ENCODE measurements at regions not wholly inside any gene's neighbourhood (a gene's known extent, or its start where the extent isn't known, plus 50 kb on each side); places are given as distances from the start of the nearest gene placed in this dataset.
"Not testable (repeated sequence)": the region's sequence is repeated elsewhere in the genome, so short reads cannot be mapped to it uniquely, and the experiment has no call there.

- no peak overlapping the region for H3K27ac ChIP-seq (ENCODE audit: low read depth, low read length)
- no peak for TF ChIP-seq CTCF (conservative IDR thresholded peaks at IDR 0.05)
- no peaks in the 10 kb centered on the region for H3K36me3 ChIP-seq (ENCODE audit: control insufficient read depth, insufficient read depth, low read length)
- H3K36me3 Mint-ChIP-seq (ENCODE audit: low read depth) = no peaks in the 10 kb centered on the region
- 80 to 82% methylated on average over 3 to 4 of the region's 4 CpGs for WGBS, 2 experiments (ENCODE audit: insufficient coverage in 1 of 2, insufficient read length in 1 of 2)
- no peaks in the 10 kb centered on the region for H3K27me3 ChIP-seq (ENCODE audit: control insufficient read depth, insufficient read depth, low read length, poor library complexity, severe bottlenecking)
- no peak for DNase-seq
- H3K9ac ChIP-seq (ENCODE audit: extremely low read depth, low read length, poor library complexity, severe bottlenecking) = no peak overlapping the region
- peaks cover 2% of the 10 kb centered on the region for H3K4me1 Mint-ChIP-seq
- H3K9me3 ChIP-seq (ENCODE audit: control insufficient read depth, low read length) = no peaks in the 10 kb centered on the region
- H3K4me3 Mint-ChIP-seq = no peak overlapping the region
- no peaks in the 10 kb centered on the region for H3K9me3 Mint-ChIP-seq
- H3K27me3 Mint-ChIP-seq (ENCODE audit: insufficient read depth) = no peaks in the 10 kb centered on the region
- H3K4me3 ChIP-seq (ENCODE audit: low read length) = no peak overlapping the region
- no peaks in the 10 kb centered on the region for H3K4me1 ChIP-seq (ENCODE audit: control insufficient read depth, insufficient read depth, low read length)
- H3K27ac Mint-ChIP-seq = no peak overlapping the region
Observed at GRCh38 chr14:97143456-97143855, 346.3 kb downstream of the VRK1 start.

- not testable (repeated sequence) for H3K4me3 ChIP-seq (ENCODE audit: low read length); H3K4me3 Mint-ChIP-seq; H3K9ac ChIP-seq (ENCODE audit: extremely low read depth, low read length, poor library complexity, severe bottlenecking); H3K27ac ChIP-seq (ENCODE audit: low read depth, low read length); H3K36me3 Mint-ChIP-seq (ENCODE audit: low read depth); DNase-seq; H3K9me3 ChIP-seq (ENCODE audit: control insufficient read depth, low read length); H3K27ac Mint-ChIP-seq; H3K36me3 ChIP-seq (ENCODE audit: control insufficient read depth, insufficient read depth, low read length); H3K9me3 Mint-ChIP-seq; H3K27me3 ChIP-seq (ENCODE audit: control insufficient read depth, insufficient read depth, low read length, poor library complexity, severe bottlenecking); H3K27me3 Mint-ChIP-seq (ENCODE audit: insufficient read depth); H3K4me1 ChIP-seq (ENCODE audit: control insufficient read depth, insufficient read depth, low read length)
- H3K4me1 Mint-ChIP-seq = peaks cover 11% of the 10 kb centered on the region
Observed at GRCh38 chr14:97148021-97148420, 350.8 kb downstream of the VRK1 start.

DNA sequence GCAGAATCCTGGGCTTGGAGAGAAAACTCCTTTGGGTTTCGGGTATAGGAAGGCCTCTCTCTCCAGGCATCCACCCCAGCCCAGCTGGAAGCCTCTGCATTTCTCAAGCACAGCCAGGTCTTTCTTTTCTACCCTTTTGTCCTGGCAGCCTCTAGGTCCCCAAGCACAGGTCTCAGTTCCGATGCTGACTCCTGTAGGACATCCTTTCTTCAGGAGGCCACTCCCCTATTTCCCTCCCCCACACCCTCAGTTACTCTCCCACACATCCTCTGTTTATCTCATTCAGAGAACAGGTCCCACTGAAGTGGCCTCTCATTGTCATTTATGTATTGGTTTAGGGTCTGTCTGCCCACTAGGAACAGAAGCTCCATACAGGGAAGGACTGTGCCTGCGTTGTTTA lies 352.6 kb downstream of the VRK1 start:
- H3K27me3 Mint-ChIP-seq (ENCODE audit: insufficient read depth) = peaks cover 5% of the 10 kb centered on the region
- Histone ChIP-seq H3K27ac (ENCODE audit: low read depth, low read length) (no peak overlapping the region), H3K4me1 (ENCODE audit: control insufficient read depth, insufficient read depth, low read length) (no peaks in the 10 kb centered on the region), H3K9me3 (ENCODE audit: control insufficient read depth, low read length) (no peaks in the 10 kb centered on the region), H3K27me3 (ENCODE audit: control insufficient read depth, insufficient read depth, low read length, poor library complexity, severe bottlenecking) (peaks cover 2% of the 10 kb centered on the region), H3K9ac (ENCODE audit: extremely low read depth, low read length, poor library complexity, severe bottlenecking) (no peak overlapping the region), H3K4me3 (ENCODE audit: low read length) (no peak overlapping the region), H3K36me3 (ENCODE audit: control insufficient read depth, insufficient read depth, low read length) (no peaks in the 10 kb centered on the region)
- no peak for TF ChIP-seq CTCF (conservative IDR thresholded peaks at IDR 0.05)
- no peaks in the 10 kb centered on the region for H3K9me3 Mint-ChIP-seq
- no peaks in the 10 kb centered on the region for H3K36me3 Mint-ChIP-seq (ENCODE audit: low read depth)
- H3K4me3 Mint-ChIP-seq = no peak overlapping the region
- no peak for DNase-seq
- H3K27ac Mint-ChIP-seq = no peak overlapping the region
- H3K4me1 Mint-ChIP-seq = peaks cover 11% of the 10 kb centered on the region
- WGBS, 2 experiments (ENCODE audit: insufficient coverage in 1 of 2, insufficient read length in 1 of 2) = 67 to 74% methylated on average over 1 to 3 of the region's 3 CpGs

GRCh38 chr14:97153527-97153926 lies 356.3 kb downstream of the VRK1 start:
- H3K27ac Mint-ChIP-seq = no peak overlapping the region

More at GRCh38 chr14:97153527-97153926, 356.3 kb downstream of the VRK1 start:
- Histone ChIP-seq H3K36me3 (ENCODE audit: control insufficient read depth, insufficient read depth, low read length) (no peaks in the 10 kb centered on the region), H3K4me3 (ENCODE audit: low read length) (no peak overlapping the region), H3K9me3 (ENCODE audit: control insufficient read depth, low read length) (no peaks in the 10 kb centered on the region), H3K9ac (ENCODE audit: extremely low read depth, low read length, poor library complexity, severe bottlenecking) (no peak overlapping the region), H3K27ac (ENCODE audit: low read depth, low read length) (no peak overlapping the region), H3K27me3 (ENCODE audit: control insufficient read depth, insufficient read depth, low read length, poor library complexity, severe bottlenecking) (peaks cover 13% of the 10 kb centered on the region), H3K4me1 (ENCODE audit: control insufficient read depth, insufficient read depth, low read length) (no peaks in the 10 kb centered on the region)
- 89 to 95% methylated on average over 6 of the region's 6 CpGs for whole genome bisulfite sequencing, 2 experiments (ENCODE audit: insufficient coverage in 1 of 2, insufficient read length in 1 of 2)
- no peak for TF ChIP-seq CTCF (conservative IDR thresholded peaks at IDR 0.05)
- Mint-ChIP-seq H3K4me1 (peaks cover 11% of the 10 kb centered on the region), H3K4me3 (no peak overlapping the region), H3K27me3 (ENCODE audit: insufficient read depth) (peaks cover 12% of the 10 kb centered on the region), H3K36me3 (ENCODE audit: low read depth) (no peaks in the 10 kb centered on the region), H3K9me3 (no peaks in the 10 kb centered on the region)
- no peak for DNase-seq

Measured in endodermal cell (in vitro differentiated cells).